GM21360 (cell line): ENCODE measurements at regions not wholly inside any gene's neighbourhood (a gene's known extent, or its start where the extent isn't known, plus 50 kb on each side); places are given as distances from the start of the nearest gene placed in this dataset.
"Not testable (repeated sequence)": the region's sequence is repeated elsewhere in the genome, so short reads cannot be mapped to it uniquely, and the experiment has no call there.

Experiments used
- ATAC-seq: cut with Tn5 transposase; IDR thresholded peaks from one replicate; pipeline ENCODE4 v1.9.1; 2021; ENCODE audit warnings: mild to moderate bottlenecking, moderate library complexity; ENCODE audit not compliant: unreplicated experiment

DNA sequence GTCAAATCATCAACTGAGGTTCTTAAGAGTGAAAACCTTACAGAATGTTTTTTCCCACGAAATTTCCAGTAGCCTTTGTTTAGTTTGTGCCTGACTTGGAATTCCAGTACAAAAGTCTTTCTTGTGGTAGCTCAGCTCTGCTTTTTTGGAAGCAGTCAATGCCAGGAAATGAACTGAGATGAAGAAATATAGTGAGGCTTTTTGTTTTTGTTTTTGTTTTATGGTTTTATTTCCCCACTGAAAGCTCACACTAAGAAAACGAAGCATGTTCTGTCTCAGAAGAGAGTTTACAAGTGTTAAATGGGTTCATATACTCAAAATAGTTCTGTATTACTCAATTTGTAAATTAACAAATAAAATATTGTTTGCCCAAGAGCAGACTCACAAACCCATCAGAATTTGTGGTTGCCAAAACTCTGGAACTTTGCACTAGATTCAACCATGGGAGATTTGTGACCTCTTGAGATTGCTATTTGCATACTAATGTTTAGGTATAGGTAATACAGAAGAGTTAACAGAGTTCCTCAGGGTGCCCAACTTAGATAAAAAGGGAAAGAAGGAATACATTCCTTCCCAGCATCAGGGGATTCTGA lies 1060.8 kb downstream of the FAT4 start:
- no peak for ATAC-seq

DNA sequence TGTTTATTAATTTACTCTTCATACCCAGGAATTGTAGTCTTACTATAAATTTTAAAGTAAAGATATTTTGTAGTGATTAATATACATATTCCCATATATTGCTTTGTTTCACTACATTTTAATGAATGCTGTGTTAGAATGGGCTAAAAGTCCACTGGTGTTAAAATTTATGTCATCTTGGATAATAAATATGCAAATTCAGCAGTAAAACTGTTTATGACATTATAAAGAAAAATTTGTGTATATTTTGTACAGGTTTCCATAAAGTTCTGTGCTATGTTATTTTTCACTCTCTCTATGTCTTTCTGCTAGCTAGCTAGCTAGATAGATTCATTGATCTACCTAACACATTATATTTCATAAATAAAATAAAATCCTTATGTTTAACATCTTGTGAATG lies 1071.2 kb downstream of the FAT4 start:
- ATAC-seq = no peak

DNA sequence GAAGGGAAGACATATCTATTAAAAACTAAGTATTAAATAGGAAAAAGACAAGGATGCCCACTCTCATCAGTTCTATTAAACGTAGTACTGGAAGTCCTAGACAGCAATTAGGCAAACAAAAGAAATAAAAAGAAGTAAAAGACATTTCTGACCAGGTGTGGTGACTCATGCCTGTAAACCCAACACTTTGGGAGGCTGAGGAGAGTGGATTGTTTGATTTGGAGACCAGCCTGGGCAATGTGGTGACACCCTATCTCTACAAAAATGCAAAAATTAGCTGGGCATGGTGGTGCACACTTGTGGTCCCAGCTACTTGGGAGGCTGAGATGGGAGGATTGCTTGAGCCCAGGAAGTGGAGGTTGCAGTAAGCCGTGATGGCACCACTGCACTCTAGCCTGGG lies 1071.8 kb downstream of the FAT4 start:
- ATAC-seq = no peak

DNA sequence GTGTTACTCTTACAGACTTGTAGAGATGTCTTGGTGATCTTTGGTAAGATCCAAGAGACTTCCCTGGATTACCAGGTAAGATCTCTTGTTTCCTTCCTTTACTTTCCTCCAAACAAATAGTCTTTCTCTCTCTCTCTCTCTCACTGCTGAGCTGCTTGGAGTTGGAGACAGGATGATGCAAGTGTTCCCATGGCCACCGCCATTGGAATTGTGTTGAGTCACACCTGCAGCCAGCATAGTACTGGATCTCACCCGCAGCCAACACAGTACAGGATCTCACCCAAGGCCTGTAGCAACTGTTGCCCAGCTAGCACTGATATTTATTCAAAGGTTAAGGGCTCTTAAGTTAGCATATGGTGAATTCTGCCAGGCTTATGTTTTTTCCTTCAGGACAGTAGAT lies 1080.9 kb downstream of the FAT4 start:
- no peak for ATAC-seq

DNA sequence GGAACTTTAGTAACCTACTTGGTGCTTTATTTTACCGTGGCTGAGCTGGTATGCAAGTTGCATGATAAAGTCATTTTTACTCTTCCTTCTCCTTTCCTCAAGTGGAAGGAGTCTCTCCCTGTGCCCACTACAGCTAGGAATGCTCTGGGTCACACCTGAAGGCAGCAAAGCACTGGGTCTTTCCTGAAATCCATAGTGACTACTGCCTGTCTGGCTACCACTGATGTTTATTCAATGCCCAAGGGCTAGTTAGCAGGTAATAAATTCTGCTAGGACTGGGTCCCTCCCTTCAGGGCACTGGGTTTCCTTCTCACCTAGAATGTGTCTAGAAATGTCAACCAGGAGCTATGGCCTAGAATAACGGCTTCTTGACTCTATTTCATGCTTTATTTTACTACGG lies 1081.4 kb downstream of the FAT4 start:
- ATAC-seq = no peak

DNA sequence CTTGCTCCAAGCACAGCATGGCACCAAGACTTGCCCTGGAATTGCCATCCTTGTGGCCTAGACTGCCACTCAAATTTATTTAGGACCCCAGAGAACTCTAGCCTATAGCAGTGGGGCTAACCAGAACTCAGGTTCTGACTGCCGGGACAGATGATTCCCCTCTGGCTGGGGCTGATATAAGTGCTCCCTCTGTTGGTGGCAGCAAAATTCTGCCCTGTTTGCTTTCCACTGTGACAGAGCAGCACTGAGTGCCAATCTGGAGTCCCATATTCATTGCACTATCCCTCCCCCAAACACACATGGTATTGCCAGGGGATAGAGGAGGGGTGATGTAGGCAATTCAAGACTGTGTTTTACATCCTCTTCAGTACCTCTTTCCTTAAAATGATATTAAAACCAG lies 1081.9 kb downstream of the FAT4 start:
- no peak for ATAC-seq

DNA sequence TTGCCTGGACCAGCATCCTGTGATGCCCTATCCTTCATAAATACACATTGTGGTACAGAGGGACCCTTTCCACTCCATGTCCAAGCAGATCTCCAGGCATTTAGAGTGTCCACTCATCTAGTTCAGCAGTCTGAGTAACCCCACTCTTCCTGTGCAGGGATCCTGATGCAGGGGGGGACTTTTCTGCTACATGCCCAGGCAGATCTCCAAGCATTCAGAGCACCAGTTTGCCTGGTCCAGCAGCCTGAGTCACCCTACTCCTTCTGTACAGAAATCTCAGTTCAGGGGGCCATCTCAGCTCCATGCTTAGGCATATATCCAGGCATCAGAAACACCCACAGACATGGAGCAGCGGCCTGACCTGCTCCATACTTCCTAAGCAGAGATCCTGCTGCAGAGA lies 1089.8 kb downstream of the FAT4 start:
- no peak for ATAC-seq

DNA sequence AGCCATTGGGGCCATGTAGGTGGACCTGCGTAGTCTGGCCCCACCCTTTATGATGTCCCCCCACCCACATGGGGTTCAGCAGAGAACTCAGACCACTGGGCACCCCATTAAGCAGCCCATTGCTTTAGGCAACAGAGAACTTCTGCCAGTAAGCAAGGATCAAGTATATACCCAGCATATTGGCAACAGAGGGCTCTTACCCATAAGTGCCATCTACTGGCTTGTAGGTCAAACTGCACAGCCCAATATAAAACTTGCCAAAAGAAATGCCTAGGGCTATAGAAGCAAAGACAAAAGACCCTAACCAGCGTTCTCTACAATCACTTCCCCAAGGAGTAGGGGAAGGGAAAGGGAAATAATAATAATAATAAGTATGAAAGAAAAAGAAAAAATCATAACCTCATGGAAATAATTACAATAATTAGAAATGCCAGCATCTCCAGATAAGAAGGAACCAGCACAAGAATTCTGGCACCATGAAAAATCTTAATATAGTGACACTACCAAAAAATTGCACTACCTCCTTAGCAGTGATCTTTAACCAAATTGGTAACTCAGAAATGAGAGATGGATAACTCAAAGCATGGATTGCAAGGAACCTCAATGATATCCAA lies 1090.7 kb downstream of the FAT4 start:
- ATAC-seq = no peak

DNA sequence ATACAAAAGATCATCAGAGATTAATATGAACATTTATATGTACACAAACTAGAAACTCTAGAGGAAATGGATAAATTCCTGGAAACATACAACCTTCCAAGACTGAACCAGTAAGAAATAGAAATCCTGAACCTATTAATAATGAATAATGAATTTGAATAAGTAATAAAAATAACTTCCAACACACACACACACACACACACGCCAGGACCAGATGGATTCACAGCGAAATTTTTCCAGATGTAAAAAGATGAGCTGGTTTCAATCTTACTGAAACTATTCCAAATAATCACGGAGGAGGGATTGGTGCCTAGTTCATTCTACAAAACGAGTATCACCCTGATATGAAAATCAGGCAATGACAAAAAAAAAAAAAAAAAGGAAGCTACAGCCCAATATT lies 1095.0 kb downstream of the FAT4 start:
- ATAC-seq = no peak

DNA sequence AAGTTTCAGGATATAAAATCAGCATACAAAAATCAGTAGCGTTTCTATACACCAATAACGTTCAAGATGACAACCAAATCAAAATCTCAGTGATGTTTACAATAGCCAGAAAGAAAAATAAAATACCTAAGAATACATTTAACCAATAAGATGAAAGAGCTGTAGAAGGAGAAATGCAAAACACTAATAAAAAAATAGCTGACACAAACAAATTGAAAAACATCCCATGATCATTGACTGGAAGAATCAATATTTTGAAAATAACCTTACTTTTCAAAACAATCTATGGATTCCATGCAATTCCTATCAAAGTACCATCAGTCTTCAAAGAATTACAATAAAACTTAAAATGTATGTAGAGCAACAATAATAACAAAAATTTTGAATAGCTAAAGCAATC lies 1096.3 kb downstream of the FAT4 start:
- no peak for ATAC-seq

DNA sequence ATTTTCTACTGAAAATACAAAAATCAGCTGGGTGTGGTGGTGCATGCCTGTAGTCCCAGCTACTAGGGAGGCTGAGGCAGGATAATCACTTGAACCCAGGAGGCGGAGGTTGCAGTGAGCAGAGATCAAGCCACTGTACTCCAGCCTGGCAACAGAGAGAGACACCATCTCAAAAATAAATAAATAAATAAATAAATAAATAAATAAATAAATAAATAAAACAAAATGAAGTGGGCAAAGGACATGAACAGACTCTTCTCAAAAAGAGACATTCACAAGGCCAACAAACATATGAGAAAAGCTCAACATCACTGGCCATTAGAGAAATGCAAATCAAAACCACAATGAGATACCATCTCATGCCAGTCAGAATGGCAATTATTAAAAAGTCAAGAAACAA lies 1097.6 kb downstream of the FAT4 start:
- ATAC-seq = not testable (repeated sequence)

DNA sequence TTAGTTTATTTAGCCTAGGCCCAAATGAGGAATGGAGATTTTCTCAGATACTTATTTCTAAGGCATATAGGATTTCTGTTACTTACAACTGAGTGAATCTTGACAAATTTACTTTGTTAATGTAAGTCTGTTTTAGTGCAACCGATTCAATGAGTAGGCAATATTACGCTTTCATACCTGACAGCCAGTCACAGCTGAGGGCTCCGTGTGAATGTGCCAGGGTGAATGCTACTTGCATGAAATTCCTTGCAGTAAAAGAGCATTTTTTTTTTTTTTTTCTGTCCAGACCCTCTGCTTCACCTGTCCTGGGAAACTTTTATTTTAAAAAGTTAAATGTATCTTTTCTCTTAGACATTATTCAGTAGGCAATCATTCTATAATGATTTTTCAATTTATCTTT lies 1100.0 kb downstream of the FAT4 start:
- no peak for ATAC-seq

DNA sequence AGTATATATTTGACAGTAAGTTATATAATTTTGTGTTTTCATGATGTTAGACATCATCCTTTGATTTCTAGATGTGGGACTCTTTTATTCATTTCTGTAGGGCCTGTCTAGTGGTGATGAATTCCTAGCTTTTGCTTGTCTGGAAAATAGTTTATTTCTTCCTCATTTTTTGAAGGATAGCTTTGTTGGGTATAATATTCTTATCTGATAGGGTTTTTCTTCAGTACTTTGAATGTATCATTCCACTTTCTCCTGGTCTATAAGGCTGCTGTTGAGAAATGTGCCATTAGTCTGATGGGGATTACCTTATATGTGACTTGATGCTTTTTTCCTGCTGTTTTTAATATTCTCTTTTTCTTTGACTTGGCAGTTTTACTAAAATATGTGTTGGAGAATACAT lies 1104.5 kb downstream of the FAT4 start:
- ATAC-seq = no peak

DNA sequence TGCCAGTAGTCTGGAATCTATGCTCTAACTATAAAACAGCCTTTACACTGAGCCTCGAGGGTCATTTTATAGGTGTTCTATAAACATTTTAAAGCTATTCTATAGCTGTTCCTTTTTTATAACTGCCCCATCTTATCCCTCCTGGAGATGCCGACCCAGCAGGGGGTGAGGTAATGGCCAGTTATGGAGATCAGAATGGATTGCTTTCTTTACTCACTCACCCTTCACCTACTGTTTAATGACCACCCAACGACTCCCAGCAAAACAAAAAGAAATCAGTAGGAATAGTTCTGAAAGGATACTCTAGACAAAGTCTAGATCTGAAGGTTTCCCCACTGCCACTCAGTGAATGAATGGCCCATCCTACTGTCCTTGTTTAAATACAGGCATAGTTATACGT lies 1113.1 kb downstream of the FAT4 start:
- ATAC-seq = no peak

DNA sequence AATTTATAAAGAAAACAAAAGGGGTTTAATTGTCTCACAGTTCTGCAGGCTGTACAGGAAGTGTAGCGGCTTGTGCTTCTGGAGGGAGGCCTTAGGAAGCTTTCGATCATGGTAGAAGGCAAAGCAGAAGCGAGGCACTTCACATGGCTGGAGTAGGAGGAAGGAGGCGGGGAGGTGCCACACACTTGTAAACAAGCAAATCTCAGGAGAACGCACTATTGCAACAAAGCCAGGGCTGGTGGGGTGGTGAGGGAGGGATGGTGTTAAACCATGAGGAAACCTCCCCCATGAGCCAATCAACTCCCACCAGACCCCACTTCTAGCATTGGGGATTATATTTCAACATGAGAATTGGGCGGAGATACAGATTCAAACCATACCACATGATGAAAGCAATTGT lies 1116.3 kb downstream of the FAT4 start:
- no peak for ATAC-seq

DNA sequence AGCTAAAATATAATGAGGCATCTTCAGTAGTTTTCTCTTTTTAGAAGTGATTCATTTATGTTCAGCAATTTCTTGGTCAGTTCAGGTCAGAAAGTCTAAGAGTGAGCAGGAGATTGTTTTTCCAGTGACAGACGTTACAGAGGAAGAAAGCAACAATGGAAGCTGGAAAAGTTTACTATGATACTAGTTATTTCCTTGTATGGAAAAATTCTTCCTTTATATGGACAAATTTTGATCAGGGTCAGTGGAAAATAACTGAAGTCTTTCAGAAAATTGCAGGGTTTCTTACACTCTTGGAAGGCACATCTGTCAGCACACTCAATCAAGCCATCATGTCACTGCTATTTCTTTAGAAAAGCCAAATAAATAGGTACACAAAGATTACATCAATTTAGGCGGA lies 1120.7 kb downstream of the FAT4 start:
- ATAC-seq = no peak

DNA sequence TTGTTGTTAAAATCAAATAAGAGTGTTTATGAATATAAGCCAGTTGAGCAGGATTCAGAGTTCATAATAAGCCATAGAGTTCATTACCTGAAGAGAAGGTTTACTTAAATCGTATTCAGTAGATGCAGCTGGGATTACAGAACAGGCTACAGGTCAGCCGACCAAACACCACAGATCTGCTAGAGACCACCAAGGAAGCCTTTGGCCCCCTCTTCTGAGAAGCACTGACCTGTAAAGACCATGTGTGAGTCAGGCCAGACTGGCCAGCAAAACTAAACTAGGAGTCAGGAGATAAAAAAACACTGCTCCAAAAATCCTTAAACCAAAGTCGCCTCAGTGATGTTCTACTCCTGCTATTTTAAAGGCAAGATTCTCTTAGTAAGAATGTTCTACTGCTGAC lies 1125.5 kb downstream of the FAT4 start:
- ATAC-seq = no peak

DNA sequence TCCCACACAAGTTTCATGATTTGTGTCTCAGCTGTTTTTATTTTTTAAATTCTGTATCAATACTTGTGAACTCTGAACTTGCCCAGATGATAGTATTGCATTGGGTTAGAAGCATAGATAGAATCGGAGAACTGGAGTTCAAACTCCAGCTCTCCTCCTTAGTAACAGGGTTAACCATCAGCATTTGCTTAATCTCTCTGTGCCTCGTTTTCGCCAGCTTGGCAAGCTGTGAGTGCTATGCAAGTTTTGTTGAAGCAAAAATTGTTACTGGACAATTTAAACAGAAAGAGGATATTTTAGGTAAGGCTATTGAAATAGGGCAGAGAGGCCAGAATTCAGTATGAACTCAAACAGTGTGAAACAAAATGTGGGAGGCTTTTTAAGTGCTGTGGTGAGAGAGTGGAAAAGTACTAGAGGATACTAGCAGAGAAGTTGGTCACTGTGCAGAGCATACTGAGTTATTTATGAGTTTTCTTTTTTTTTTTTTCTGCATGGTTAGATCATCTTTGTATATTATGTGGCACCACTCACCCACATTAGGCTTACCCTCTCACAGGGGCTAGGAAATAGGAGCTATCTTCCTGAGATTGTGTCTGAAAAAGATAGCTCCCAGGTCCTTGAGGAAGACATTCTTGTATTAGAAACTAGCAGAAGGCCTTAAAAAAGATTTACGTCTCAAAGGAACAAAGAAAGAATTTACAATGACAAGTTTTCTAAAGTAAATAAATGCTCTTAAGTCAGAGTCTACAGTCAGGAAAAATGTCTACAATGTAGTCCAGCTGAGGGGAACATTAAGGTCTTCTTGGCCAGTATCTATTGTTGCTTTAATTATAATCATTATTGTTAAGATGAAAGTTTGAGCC lies 1126.6 kb downstream of the FAT4 start:
- ATAC-seq = no peak

DNA sequence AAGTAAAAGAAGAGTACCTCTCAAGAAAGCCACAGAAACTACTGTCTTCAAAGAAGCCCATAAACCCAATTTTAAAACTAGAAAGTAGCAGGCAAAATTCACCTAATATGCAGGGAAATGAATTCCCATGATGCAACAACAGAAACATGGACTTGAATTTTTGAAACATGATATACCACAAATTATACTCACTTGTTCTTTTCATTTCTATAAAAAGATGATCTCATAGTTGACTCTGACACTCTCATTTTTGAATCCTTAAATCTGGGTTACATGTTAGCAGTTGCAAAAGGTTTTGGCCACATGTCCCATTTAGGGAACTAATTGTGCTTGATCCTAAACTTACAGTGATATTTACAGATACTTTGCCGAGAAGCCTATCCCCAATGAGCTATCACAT lies 1130.8 kb downstream of the FAT4 start:
- no peak for ATAC-seq

DNA sequence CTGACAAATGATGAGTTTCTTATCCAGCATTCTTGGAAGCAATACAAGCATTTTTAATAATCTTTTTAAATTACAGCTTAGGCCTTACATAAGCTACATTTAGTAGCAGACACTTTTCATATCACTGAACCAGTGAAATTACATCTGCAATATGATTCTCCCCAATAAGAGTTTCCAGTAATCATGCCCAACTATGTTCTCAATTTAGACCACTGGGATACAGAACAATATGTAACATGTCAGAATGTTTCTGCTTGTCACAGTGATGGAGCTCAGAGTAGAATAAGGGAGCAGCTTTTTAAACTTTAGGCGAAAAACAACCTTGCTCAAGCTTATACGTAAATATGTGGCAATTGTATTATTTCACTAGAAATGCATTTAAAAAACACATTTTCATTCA lies 1132.2 kb downstream of the FAT4 start:
- no peak for ATAC-seq

DNA sequence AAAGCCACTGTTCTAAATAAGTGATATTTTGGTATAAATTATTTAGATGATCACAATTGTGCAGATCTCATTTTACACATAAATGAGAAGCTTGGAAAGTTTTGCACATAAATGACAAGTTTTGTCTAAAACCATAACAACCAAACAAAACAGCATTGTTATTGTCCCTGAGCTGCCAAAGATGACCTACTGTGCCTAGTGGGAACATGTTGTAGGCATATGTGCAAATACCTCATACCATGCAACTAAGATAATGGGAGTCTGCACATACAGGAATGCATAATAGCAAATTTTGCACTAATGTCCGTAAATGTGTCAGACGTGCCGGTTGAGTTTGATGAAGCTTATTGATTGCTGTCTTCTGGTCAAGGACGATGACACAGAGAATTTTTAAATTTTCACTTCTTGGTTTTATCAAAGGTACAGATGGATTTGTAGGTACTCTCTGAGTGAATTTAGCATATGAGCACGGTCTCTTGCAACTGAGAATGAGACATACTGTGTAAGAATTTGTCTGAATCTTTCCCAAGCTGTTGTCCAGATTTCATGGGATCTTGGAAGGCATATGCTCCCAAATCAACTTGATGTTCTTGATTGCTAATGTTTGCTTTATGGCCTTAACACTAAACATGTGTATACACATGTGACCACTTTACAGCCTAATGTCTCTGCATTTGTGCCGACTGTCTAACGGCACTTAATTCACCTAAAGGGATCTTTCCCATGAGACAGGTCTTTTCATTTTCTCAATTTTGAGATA lies 1133.5 kb downstream of the FAT4 start:
- no peak for ATAC-seq
